PC-3 (cell line): ENCODE measurements at regions not wholly inside any gene's neighbourhood (a gene's known extent, or its start where the extent isn't known, plus 50 kb on each side); places are given as distances from the start of the nearest gene placed in this dataset.
"Not testable (repeated sequence)": the region's sequence is repeated elsewhere in the genome, so short reads cannot be mapped to it uniquely, and the experiment has no call there.

Experiments
- EZH2 ChIP-seq: fragments of 300-600 bp; sonication (generic); IDR thresholded peaks from one replicate; pipeline ENCODE4 v1.6.1; 2017; ENCODE audit warnings: antibody characterized with exemption, mild to moderate bottlenecking, low read length; ENCODE audit not compliant: unreplicated experiment
- TF ChIP-seq, protein P1 (sequence below): fragments of 300-600 bp; sonication (generic); conservative IDR thresholded peaks from 2 replicates; pipeline ENCODE4 v1.5.1; 2017; ENCODE audit warnings: antibody characterized with exemption, low read depth, mild to moderate bottlenecking, low read length

DNA sequence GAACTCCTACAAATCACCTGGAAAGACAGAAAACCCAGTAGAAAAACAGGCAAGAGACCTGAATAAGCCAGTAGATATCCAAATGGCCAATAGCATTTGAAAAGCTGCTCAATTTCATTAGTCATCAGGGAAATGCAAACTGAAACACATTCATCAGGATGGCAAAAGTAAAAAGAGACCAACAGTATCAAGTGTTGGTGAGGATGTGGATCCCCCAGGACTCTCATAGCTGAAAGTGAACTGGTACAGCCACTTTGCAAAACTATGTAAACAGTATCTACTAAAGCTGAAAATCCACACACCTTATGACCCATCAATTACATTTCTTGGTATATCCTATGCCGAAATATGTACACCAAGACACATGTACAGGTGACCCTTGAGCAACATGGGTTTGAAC, 180.4 kb upstream of the IRF2BP2 start:
- TF ChIP-seq, protein P1, sequence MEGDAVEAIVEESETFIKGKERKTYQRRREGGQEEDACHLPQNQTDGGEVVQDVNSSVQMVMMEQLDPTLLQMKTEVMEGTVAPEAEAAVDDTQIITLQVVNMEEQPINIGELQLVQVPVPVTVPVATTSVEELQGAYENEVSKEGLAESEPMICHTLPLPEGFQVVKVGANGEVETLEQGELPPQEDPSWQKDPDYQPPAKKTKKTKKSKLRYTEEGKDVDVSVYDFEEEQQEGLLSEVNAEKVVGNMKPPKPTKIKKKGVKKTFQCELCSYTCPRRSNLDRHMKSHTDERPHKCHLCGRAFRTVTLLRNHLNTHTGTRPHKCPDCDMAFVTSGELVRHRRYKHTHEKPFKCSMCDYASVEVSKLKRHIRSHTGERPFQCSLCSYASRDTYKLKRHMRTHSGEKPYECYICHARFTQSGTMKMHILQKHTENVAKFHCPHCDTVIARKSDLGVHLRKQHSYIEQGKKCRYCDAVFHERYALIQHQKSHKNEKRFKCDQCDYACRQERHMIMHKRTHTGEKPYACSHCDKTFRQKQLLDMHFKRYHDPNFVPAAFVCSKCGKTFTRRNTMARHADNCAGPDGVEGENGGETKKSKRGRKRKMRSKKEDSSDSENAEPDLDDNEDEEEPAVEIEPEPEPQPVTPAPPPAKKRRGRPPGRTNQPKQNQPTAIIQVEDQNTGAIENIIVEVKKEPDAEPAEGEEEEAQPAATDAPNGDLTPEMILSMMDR = not testable (repeated sequence)
- TF ChIP-seq EZH2 = not testable (repeated sequence)
